ENCODE measurements at regions not wholly inside any gene's neighbourhood (a gene's known extent, or its start where the extent isn't known, plus 50 kb on each side); places are given as distances from the start of the nearest gene placed in this dataset.

DNA sequence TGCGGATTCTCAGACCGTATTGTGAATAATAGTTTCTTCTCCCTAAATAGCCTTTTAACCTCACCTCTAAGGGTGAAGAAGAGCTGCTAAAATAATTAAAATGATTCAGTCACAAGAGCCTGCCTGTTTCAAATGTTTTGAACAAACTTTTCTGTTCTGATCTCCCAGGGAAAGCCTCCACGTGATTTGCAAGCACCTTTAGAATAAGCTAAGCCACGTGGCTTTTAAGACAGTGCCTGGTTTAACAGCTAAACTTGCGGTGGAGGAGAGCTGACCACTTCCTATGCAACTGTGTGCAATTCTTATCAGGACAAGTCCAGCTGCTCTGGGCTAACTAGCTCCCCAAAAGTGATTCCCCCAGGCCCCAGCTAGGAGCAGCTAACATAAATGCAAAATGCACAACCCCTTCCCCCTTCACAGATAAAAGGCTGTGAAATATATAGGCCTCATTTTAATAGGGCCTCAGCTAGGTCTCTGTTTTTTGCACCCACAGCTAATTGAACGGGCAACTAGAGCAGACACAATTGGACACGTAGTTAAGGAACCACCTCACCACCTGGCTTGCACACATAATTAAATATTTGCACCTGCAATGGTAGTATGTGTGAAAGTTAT is 401.2 kb upstream of the NR2F2 start:
- in situ Hi-C loops (cut with HindIII; ENCODE audit: low pct_ligation_motif_present, low pct_unique_long_range_greater_than_20kb, low sequenced_read_pairs): no loop called here
- DNase-seq: no peak

DNA sequence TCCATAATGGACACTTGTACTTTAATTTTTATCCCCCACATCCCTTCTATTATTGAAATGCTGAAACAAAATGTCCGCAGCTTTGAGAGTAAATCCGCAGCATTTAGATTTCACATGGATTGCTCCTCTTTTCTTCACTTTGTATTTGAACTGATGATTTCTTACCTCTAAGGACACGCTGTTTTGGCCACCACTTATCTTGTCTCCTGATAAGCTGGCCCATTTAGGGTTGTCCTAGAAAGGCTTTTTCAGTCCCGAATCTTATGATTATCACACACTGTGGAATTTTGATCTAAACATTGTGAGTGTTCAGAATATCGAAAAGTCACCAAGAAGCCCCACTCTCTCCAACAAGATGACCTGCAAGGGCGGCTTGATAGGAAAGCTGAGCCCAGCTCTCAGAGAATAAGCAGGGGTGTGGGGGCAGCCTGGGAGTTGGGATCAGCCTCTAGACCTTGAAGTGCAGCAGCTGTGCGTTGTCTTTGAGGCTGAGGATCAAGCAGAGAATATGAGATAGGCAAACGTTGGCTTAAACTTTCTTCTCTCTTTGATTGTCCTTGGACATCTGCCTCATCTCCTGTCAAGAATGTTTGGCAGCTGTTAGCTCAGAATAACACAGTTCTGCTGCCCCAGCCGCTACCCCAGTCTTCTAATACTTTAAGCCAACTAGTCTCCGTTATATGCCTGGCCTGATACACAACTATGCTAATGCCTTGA is 399.7 kb upstream of the NR2F2 start:
- in situ Hi-C loops (cut with HindIII; ENCODE audit: low pct_ligation_motif_present, low pct_unique_long_range_greater_than_20kb, low sequenced_read_pairs): no loop called here
- DNase-seq: no peak

GRCh38 chr15:95931619-95932018 is 398.9 kb upstream of the NR2F2 start:
- in situ Hi-C loops (cut with HindIII; ENCODE audit: low pct_ligation_motif_present, low pct_unique_long_range_greater_than_20kb, low sequenced_read_pairs): no loop called here
- no peak for DNase-seq

- in situ Hi-C loops (cut with HindIII; ENCODE audit: low pct_ligation_motif_present, low pct_unique_long_range_greater_than_20kb, low sequenced_read_pairs): no loop called here
- DNase-seq: no peak
Measured at GRCh38 chr15:95932141-95932540, 398.4 kb upstream of the NR2F2 start.

GRCh38 chr15:95932676-95933075 is 397.8 kb upstream of the NR2F2 start:
- in situ Hi-C loops (cut with HindIII; ENCODE audit: low pct_ligation_motif_present, low pct_unique_long_range_greater_than_20kb, low sequenced_read_pairs): no loop called here
- DNase-seq: no peak

DNA sequence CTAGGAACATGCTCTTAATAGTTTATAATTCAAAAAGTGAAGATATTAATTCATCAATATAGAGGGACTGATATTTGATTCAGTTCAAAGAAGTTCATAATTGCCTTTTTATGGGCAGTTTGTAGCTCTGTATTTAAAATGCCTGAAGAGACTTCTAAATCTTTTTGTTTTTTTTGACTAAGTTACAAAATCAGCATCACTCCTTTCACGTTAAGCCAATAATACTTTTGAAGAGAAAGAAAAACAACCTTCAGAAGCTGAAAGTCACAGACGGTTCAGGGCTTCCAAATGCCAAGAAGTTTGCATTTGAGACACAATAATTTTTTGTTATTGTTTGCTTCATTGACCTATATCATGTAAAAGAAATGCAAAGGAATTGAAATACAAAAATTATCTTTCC is 394.6 kb upstream of the NR2F2 start:
- in situ Hi-C loops (cut with HindIII; ENCODE audit: low pct_ligation_motif_present, low pct_unique_long_range_greater_than_20kb, low sequenced_read_pairs): no loop called here

DNA sequence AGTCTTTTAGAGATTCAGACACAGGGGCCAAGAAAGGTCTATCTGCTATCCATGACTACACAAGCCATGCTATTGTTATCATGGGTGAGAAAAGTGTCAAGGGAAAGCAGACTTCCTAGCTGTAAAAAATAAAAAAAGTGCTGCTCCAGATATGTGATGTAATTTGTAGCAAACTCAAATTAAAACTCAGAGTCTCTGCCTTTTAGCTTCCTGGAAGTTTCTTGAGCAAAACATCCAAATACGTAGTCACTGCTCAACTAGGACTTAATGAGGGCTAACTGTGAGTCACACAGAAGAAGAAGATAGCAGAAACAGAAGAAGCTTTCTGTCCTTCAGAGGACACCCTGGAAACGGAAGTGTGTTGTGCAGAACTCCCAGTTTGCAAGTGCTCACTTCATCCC is 393.4 kb upstream of the NR2F2 start:
- in situ Hi-C loops (cut with HindIII; ENCODE audit: low pct_ligation_motif_present, low pct_unique_long_range_greater_than_20kb, low sequenced_read_pairs): no loop called here
- DNase-seq: no peak

More for the DNA sequence above, 394.6 kb upstream of the NR2F2 start:
- DNase-seq: no peak

DNA sequence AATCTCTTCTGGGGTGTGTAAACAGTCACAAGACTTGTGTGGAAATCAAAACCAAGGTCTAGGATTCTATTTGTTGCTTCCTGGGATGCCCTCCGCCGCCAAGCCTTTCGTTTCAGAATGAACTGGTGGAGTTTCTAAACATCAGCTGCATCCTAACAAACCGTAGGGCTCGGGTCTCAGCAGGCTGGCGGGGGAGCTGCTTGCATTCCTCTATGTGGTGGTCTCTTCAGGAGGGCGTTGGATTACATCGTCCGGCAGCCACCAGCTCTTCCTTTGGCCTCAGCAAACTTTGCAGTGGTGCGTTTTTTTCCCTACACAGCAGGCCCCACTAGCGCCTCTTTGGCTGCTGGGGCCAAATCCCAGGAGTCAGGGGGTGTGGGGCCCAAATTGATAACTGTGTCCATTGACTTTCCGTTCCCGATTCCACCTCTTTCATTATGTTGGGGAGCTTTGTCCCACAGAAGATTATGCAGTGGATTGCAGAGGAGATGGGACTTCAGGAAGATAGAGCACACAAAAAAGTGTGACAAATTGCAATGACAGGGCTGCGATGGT is 390.0 kb upstream of the NR2F2 start:
- no peak for DNase-seq
- in situ Hi-C loops (cut with HindIII; ENCODE audit: low pct_ligation_motif_present, low pct_unique_long_range_greater_than_20kb, low sequenced_read_pairs): no loop called here

GRCh38 chr15:95944193-95944592 is 386.3 kb upstream of the NR2F2 start:
- DNase-seq: no peak
- in situ Hi-C loops (cut with HindIII; ENCODE audit: low pct_ligation_motif_present, low pct_unique_long_range_greater_than_20kb, low sequenced_read_pairs): no loop called here

- in situ Hi-C loops (cut with HindIII; ENCODE audit: low pct_ligation_motif_present, low pct_unique_long_range_greater_than_20kb, low sequenced_read_pairs): no loop called here
Measured at GRCh38 chr15:95944661-95945255, 385.7 kb upstream of the NR2F2 start.

DNA sequence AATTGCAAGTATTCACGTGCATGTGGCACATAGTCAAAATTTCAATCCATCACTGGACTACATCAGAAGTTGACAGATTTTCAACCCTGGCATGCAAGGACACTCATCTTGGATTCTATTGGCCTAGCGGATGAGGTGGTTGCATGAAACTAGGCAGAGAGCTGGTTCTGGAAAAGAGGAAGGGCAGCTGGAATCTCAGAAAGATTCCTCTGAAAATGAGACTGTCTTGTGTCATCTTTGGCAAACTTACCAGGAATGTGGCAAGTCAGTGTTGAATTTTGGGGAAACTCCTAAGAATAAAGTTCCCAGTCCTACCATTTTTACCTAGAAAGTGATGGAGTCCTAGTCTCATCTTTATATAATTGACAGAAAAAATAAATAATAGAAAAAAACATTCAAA is 384.3 kb upstream of the NR2F2 start:
- DNase-seq: no peak

More at GRCh38 chr15:95944661-95945255, 385.7 kb upstream of the NR2F2 start:
- no peak for DNase-seq

GRCh38 chr15:95946926-95947325 is 383.6 kb upstream of the NR2F2 start:
- in situ Hi-C loops (cut with HindIII; ENCODE audit: low pct_ligation_motif_present, low pct_unique_long_range_greater_than_20kb, low sequenced_read_pairs): no loop called here
- no peak for DNase-seq

More for the DNA sequence above, 384.3 kb upstream of the NR2F2 start:
- in situ Hi-C loops (cut with HindIII; ENCODE audit: low pct_ligation_motif_present, low pct_unique_long_range_greater_than_20kb, low sequenced_read_pairs): no loop called here

DNA sequence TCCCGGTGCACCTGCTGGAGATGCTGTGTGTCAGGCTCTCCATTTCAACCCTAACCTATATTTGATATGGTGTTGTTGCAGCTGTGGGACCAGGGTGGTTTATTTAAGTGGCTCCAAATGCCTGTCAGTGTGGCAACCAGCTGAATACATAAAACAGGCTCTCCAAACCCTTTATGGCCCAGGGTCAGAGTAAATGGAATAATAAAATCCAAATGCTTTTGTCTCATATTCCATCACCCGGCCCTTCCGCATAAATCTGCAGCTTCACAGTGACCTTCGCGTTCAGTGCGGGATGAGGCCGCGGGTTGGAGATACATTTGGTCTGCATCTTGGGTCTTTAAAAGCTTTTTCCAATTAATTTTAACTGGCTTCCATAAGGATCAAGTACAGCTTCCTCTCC is 382.1 kb upstream of the NR2F2 start:
- no peak for DNase-seq
- in situ Hi-C loops (cut with HindIII; ENCODE audit: low pct_ligation_motif_present, low pct_unique_long_range_greater_than_20kb, low sequenced_read_pairs): no loop called here

DNA sequence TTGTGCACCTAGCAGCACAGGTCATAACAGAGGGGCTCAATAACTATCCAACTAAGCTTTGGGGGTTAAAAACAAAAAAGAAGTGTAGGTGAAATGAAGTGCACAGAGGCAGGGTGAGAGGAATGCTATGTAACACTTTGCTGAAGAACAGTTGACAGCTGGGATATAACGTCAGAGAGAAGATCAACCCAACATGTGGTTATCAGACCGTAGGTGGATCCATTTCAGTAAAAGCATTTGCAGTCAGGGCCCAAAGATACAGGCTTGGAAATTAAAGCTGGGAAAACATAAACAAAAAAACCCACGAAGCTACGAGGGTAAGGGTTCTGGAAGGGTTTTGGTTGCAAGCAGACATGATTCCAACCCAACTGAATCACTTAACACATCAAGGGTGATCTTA is 377.5 kb upstream of the NR2F2 start:
- in situ Hi-C loops (cut with HindIII; ENCODE audit: low pct_ligation_motif_present, low pct_unique_long_range_greater_than_20kb, low sequenced_read_pairs): no loop called here
- no peak for DNase-seq

GRCh38 chr15:95957861-95958260 is 372.6 kb upstream of the NR2F2 start:
- DNase-seq: no peak
- in situ Hi-C loops (cut with HindIII; ENCODE audit: low pct_ligation_motif_present, low pct_unique_long_range_greater_than_20kb, low sequenced_read_pairs): no loop called here

GRCh38 chr15:95958382-95958781 is 372.1 kb upstream of the NR2F2 start:
- DNase-seq: no peak
- in situ Hi-C loops (cut with HindIII; ENCODE audit: low pct_ligation_motif_present, low pct_unique_long_range_greater_than_20kb, low sequenced_read_pairs): no loop called here

DNA sequence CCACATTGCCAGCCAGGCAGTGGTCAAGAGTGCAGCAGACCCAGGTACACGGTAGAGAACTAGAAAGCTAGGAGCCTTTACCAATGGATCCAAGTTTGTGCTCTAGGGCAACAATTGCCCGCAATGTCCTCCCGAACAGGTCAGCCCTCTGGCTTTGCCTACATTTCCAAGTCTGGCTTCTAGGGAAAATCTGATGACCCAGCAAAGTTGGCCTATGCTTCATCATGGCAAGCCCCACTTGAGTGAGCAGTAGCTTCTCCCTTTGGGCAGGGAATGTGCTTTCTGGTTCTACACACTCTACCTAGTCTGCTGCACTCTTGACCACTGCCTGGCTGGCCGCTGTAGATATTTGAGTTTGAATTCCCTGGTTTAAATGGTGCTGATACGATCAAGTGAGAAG is 361.6 kb upstream of the NR2F2 start:
- in situ Hi-C loops (cut with HindIII; ENCODE audit: low pct_ligation_motif_present, low pct_unique_long_range_greater_than_20kb, low sequenced_read_pairs): no loop called here

GRCh38 chr15:95970326-95970725 is 360.2 kb upstream of the NR2F2 start:
- no peak for DNase-seq
- in situ Hi-C loops (cut with HindIII; ENCODE audit: low pct_ligation_motif_present, low pct_unique_long_range_greater_than_20kb, low sequenced_read_pairs): no loop called here

More for the DNA sequence above, 361.6 kb upstream of the NR2F2 start:
- DNase-seq: no peak

- DNase-seq: no peak
- in situ Hi-C loops (cut with HindIII; ENCODE audit: low pct_ligation_motif_present, low pct_unique_long_range_greater_than_20kb, low sequenced_read_pairs): no loop called here
Measured at GRCh38 chr15:95972041-95972553, 358.4 kb upstream of the NR2F2 start.

All from ACHN (cell line).